Stromal cell of bone marrow (primary cell): ENCODE measurements at regions not wholly inside any gene's neighbourhood (a gene's known extent, or its start where the extent isn't known, plus 50 kb on each side); places are given as distances from the start of the nearest gene placed in this dataset.
"Not testable (repeated sequence)": the region's sequence is repeated elsewhere in the genome, so short reads cannot be mapped to it uniquely, and the experiment has no call there.

ENCODE experiments used
- DNase-seq: peaks from one replicate; pipeline ENCODE4 v3.0.0-alpha.2; 2012; ENCODE audit warnings: low read depth

DNA sequence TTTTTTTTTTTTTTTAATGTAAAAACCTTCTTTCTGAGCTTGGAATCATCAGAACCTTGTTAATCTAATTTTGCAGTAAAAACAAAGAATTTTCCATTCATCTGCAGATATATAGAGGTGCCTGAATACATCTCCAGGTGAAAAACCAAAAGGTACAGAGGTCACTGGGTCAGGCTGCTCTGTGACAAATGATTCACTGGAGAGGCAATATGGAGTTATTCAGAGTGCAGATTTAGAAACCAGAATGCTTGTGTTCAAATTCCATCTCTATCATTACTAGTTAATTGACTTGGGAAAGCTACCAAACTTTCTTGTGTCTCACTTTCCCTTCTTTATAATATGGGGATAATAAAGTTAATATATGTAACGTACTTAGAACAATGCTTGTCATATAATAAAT lies 51.5 kb upstream of the C1orf53 start:
- no peak for DNase-seq

DNA sequence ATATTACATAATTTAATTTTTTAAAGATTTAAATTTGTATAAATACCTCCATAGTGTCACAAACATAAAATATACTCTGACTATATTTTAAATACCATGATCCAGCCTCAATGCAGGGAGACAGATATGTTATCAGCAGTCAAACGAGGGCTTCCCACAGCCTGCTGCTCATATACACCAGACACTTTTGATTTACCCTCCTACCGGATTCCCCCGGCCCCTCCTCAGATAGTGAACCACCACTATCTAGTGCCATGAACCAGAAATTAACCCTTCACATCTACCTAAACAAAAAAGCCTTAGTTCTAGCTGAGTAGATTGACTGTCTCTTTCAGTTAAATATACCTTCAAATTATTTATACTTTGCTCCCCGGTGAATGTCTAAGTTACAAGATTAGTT lies 52.4 kb upstream of the C1orf53 start:
- DNase-seq, result no peak

DNA sequence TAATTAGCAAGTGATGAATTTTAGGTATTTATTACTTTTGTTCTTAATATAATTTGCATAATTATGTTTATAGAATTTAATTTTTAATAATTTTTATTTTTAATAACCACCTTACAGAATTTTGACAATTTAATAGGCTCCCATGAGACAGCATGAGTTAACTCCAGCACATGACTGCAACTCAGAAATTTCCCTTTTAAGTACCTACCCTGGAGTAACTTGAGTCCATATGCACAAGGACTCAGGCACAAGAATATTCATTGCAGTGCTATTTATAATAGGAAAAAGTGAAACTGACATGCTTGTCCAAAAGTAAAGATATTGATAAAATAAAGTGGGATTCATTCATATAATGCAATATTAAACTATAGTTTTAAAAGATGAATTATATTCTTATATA lies 54.1 kb upstream of the C1orf53 start:
- no peak for DNase-seq

DNA sequence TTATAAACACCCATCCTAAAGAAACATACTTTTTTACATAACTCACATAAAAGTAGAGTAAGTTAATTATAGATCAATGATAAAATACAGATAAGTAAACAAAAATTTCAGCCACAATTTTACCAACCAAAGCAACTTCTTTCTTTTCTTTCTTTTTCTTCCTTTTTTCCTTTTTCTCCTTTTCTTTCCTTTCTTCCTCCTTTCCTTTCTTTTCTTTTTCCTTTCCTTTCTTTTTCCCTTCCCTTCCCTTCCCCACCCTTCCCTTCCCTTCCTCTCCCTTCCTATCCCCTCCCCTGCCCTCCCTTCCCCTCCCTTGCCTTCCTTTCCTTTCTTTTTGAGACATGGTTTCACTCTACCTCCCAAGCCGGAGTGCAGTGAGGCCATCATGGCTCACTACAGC lies 56.5 kb upstream of the C1orf53 start:
- DNase-seq, result no peak

DNA sequence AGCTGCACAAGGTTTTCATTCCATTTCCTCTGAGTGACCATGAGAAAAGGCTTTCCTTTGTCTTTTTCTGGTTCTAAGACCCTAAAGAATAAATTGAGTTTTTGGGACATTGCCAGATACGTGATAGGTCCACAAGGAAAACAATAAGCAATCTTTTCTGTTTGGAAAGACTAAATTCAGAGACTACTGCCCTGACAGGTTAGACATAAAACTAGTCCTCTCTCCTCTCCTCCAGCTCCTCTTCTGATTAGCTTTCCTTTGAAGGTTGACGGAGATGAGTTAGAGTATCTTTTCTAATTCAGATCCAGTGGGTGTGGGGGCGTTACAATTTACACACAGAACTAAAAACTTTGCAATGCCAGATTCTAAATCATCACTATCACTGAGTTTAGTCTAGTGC lies 57.8 kb upstream of the C1orf53 start:
- DNase-seq, result no peak

DNA sequence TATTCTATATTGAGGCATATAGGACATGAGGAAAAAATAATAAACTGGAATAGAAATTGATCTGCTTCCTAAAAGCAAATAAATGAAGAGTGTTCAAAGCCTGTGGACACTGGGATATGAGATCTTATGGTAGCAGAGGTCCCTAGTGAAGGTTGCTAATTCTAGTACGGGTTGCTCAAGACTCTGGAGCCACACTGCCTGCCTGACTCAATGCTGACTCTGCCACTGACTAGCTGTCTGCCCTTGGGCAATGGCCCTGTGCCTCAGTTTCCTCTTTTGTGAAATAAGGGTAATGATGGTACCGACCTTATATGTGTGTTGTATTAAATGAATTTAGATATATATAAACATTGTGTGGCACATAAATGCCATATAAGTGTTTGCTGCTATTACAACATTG lies 59.0 kb upstream of the C1orf53 start:
- no peak for DNase-seq

DNA sequence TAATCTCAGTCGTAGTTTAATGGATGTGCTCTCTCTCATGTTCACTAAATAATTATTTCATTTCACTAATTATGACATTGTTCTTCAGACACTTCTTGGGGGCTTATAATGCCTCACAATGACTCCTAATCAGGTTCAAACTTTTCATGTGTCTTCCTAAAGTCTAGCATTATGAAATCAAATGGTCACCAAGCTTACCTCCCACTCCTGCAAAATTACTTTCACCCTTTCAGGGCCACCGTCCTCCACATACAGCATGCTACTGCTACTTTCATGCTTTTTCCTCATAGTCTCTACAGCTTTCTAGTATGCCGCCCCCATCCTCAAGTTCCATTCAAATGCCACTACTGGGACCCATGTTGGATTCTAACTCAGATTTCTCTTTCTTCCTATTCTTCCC lies 59.8 kb upstream of the C1orf53 start:
- no peak for DNase-seq

DNA sequence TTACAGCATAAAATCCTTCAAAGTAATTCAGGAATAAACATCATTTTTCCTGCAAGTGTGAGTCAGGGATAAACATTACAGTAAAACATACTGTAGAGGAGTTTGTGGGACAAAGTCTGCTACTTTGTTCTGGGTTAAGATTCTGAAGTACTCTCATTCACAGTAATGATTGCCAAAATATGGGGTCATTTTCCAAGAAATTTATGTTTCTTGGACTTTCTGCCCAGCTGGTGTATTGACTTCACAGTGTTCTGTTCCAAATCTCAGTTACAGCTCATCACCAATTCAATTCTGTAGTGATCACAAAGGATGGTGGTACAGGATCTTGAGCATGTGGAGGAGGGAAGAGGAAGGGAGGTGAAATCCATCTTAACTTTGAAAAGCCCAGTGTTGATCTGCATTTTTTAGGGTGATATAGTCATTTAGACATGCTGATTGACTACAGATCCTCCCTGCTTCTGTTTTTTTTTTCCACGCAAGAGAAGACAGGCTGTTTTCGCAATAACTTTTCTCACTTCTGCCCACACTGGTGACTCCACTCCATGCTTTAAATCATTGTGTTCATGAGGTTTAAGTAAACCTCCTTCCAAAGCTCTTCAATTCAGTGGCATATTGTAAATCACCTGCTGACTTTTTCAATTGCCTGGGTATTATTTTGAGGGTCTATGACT lies 60.4 kb upstream of the C1orf53 start:
- DNase-seq, result peak; percentile 66

DNA sequence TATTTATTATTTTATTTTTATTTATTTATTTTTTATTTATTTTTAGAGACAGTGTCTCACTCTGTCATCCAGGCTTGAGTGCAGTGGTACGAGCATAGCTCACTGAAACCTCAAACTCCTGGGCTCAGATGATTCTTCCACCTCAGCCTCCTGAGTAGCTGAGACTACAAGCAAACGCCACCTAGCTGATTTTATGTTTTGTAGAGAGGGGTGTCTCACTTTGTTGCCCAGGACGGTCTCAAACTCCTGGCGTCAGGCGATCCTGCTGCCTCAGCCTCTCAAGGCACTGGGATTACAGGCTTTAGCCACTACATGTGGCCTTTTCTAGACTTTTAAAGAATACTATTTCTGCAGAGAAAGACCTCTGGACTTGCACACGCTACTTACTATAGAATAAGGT lies 61.3 kb upstream of the C1orf53 start:
- DNase-seq, result no peak

DNA sequence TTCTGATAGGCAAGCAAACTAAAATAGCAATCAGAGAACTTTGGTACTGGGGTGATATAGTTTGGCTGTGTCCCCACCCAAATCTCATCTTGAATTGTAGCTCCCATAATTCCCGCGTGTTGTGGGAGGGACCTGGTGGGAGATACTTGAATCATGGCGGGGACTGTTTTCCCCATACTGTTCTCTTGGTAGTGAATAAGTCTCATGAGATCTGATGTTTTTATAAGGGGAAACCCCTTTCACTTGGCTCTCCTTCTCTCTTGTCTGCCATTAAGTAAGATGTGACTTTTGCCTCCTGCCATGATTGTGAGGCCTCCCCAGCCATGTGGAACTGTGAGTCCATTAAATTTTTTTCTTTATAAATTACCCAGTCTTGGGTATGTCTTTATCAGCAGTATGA lies 62.6 kb upstream of the C1orf53 start:
- DNase-seq, result not testable (repeated sequence)

DNA sequence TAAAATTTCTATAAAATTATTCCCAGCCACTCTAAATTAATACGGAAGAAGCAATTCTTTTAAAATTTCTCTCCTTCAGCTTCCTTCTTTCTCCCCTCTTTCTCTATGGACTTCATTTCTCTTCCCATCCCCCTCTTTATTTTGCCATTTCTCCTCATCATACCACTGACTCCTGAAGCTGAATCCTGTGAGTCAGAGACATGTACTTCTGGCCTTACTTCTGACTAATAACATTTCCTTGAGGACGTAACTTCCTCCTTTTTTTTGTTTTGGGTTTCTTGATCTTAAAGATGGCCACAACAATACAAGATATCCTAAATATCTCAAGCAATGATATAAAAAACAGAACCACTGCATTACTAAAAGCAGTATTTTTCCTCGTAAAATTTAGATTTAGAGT lies 63.6 kb upstream of the DENND1B start:
- DNase-seq, result peak; percentile 76

DNA sequence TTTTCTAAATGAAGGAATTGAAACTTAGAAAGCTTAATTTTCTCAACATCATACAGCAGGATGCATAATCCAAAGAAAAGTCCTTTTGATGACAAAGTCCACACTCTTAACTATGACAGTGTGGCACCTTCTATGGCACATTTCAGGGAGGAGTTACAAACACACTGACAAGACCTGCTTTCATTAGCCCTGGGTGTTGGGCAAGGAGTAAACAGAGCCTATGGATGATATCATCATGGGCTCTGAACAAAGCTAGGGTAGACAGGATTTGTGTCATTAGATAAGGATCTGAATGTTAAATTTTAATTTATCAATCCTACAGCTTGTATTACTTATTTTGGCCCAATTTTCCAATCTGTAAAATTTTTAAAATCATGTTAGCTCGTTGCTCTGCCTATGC lies 62.6 kb upstream of the DENND1B start:
- DNase-seq, result no peak

DNA sequence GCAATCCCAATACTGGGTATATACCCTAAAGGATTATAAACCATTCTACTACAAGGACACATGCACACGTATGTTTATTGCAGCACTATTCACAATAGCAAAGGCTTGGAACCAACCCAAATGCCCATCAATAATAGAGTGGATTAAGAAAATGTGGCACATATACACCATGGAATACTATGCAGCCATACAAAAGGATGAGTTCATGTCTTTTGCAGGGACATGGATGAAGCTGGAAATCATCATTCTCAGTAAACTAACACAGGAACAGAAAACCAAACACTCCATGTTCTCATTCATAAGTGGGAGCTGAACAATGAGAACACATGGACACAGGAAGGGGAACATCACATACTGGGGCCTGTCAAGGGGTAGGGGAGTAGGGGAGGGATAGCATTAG lies 61.1 kb upstream of the DENND1B start:
- not testable (repeated sequence) for DNase-seq

DNA sequence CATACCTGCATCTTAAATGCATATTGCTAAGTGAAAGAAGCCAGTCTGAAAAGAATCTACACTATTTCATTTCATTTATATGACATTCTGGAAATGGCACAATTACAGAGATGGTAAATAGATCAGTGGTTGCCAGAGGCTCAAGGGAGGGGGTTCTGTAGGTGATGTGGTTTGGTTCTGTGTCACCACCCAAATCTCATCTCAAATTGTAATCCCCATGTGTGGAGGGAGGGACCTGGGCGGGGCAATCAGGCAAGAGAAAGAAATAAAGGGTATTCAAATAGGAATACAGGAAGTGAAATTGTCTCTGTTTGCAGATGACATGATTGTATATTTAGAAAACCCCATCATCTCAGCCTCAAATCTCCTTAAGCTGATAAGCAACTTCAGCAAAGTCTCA lies 53.7 kb upstream of the DENND1B start:
- not testable (repeated sequence) for DNase-seq

DNA sequence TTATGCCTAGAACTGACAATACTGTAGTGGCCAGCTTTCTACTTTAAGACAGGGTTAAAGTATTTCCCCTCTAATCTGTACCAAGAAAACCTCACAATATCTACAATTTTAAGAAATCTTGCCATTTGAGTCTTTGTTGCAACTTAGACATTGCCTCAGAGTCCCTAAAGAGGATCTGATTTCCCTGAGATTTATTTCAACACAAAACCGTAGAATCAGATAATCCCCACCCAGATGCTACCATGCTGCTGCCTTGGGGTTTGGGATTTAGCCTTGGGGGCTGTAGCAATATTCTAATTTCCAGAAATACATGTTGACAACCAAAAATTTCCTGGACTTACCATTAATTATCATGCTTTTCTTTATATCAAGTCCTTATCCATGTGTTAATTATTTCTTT lies 50.3 kb upstream of the DENND1B start:
- DNase-seq, result no peak
